ENCODE measurements at regions not wholly inside any gene's neighbourhood (a gene's known extent, or its start where the extent isn't known, plus 50 kb on each side); places are given as distances from the start of the nearest gene placed in this dataset.
"Not testable (repeated sequence)": the region's sequence is repeated elsewhere in the genome, so short reads cannot be mapped to it uniquely, and the experiment has no call there.

- H4K20me1 ChIP-seq (replicated peaks in 1 of 2; ENCODE audit: control insufficient read depth in 1 of 2, insufficient read depth in 2 of 2, low read length in 2 of 2); H3K79me1 ChIP-seq (ENCODE audit: low read depth, low read length); H3K18ac ChIP-seq (ENCODE audit: extremely low read depth, low read length); H3K14ac ChIP-seq (ENCODE audit: insufficient read length); H3K4me3 ChIP-seq (ENCODE audit: extremely low read depth in 1 of 4, insufficient read depth in 2 of 4, low read depth in 3 of 4, low read length in 4 of 4); H3K27me3 ChIP-seq (replicated peaks in 1 of 4; ENCODE audit: control insufficient read depth in 3 of 4, extremely low read depth in 1 of 4, insufficient read depth in 3 of 4, low read length in 3 of 4); H3K27ac ChIP-seq (ENCODE audit: low read depth, low read length); H2AK5ac ChIP-seq (ENCODE audit: low read depth, low read length); H2AFZ ChIP-seq (ENCODE audit: low read length); H2BK15ac ChIP-seq (ENCODE audit: low read length); H4K5ac ChIP-seq (ENCODE audit: insufficient read length, low read depth, low read length); H3K4ac ChIP-seq (replicated peaks; ENCODE audit: insufficient read length, low read depth, low read length); H3K4me1 ChIP-seq (replicated peaks in 1 of 4; ENCODE audit: control insufficient read depth in 3 of 4, insufficient read depth in 4 of 4, low read length in 3 of 4); H4K91ac ChIP-seq (replicated peaks; ENCODE audit: insufficient read length, low read length); H3K4me2 ChIP-seq (ENCODE audit: insufficient read depth in 1 of 2, low read depth in 2 of 2, low read length in 2 of 2); H3K23ac ChIP-seq (ENCODE audit: insufficient read length); H3K9ac ChIP-seq (replicated peaks in 1 of 4; ENCODE audit: extremely low read depth in 1 of 4, low read depth in 3 of 4, low read length in 3 of 4); H3K36me3 ChIP-seq (ENCODE audit: control insufficient read depth in 2 of 4, insufficient read depth in 4 of 4, low read length in 3 of 4); FAIRE-seq; DNase-seq (ENCODE audit: low read depth in 1 of 2, low spot score in 2 of 2); CTCF ChIA-PET (ENCODE audit: partially characterized antibody); H2BK120ac ChIP-seq (replicated peaks; ENCODE audit: low read depth, low read length); H2BK20ac ChIP-seq (ENCODE audit: low read length); H2BK5ac ChIP-seq (ENCODE audit: low read depth, low read length); H3K9me3 ChIP-seq (ENCODE audit: insufficient read depth in 2 of 2, low read depth in 1 of 2, low read length in 1 of 2); H3K79me2 ChIP-seq (ENCODE audit: control insufficient read depth in 1 of 2, insufficient read depth in 2 of 2, low read length in 2 of 2); H4K8ac ChIP-seq (ENCODE audit: extremely low read depth, insufficient read depth, low read length); POLR2A ChIA-PET (ENCODE audit: partially characterized antibody); H2BK12ac ChIP-seq (ENCODE audit: low read depth, low read length); H3K56ac ChIP-seq (replicated peaks; ENCODE audit: insufficient read length, low read depth, low read length); H3K23me2 ChIP-seq (ENCODE audit: low read depth, low read length): not testable (repeated sequence)
- WGBS, 2 experiments (ENCODE audit: extremely low coverage in 1 of 2, insufficient coverage in 1 of 2, insufficient read length in 1 of 2, insufficient replicate concordance in 2 of 2, low coverage in 1 of 2, low lambda C conversion rate in 2 of 2, missing lambda C conversion rate in 1 of 2) = 89% methylated on average over 16 of the region's 16 CpGs; no CpG with 5 or more reads in 1 of the 2 experiments
Observed at GRCh38 chrX:9411682-9412081, 53.2 kb upstream of the TBL1X start.
